ENCODE measurements at regions not wholly inside any gene's neighbourhood (a gene's known extent, or its start where the extent isn't known, plus 50 kb on each side); places are given as distances from the start of the nearest gene placed in this dataset.
"Not testable (repeated sequence)": the region's sequence is repeated elsewhere in the genome, so short reads cannot be mapped to it uniquely, and the experiment has no call there.

- POLR2A ChIA-PET: no interaction called here
- Mint-ChIP-seq H3K27ac (no peak overlapping the region), H3K36me3 (ENCODE audit: low read depth) (no peaks in the 10 kb centered on the region), H3K4me1 (no peaks in the 10 kb centered on the region), H3K4me3 (no peak overlapping the region), H3K27me3 (no peaks in the 10 kb centered on the region), H3K9me3 (ENCODE audit: low read depth) (no peaks in the 10 kb centered on the region)
- CTCF ChIA-PET: no interaction called here
- intact Hi-C loops (cut with DNase I, micrococcal nuclease): no loop called here
- no peak for DNase-seq
- ATAC-seq: no peak
Observed at GRCh38 chr18:57951999-57952774, 91.8 kb upstream of the NEDD4L start.

- ATAC-seq (no peak), DNase-seq (no peak)
- ChIA-PET CTCF (interaction anchor here (0.8 kb wide), 1 partner anchor 214 kb away, joined by 3 read pairs; no protein-coding TSS in a partner anchor), POLR2A (no interaction called here)
- intact Hi-C loops (cut with DNase I, micrococcal nuclease): no loop called here
- Mint-ChIP-seq H3K27ac (no peak overlapping the region), H3K4me3 (no peak overlapping the region), H3K9me3 (ENCODE audit: low read depth) (no peaks in the 10 kb centered on the region), H3K4me1 (no peaks in the 10 kb centered on the region), H3K27me3 (no peaks in the 10 kb centered on the region), H3K36me3 (ENCODE audit: low read depth) (no peaks in the 10 kb centered on the region)
Observed at GRCh38 chr18:57951117-57951796, 92.8 kb upstream of the NEDD4L start.

GRCh38 chr18:57950542-57950941, 93.5 kb upstream of the NEDD4L start:
- ATAC-seq: no peak
- Mint-ChIP-seq H3K4me1 (no peaks in the 10 kb centered on the region), H3K27me3 (no peaks in the 10 kb centered on the region), H3K9me3 (ENCODE audit: low read depth) (no peaks in the 10 kb centered on the region), H3K4me3 (no peak overlapping the region), H3K27ac (no peak overlapping the region), H3K36me3 (ENCODE audit: low read depth) (no peaks in the 10 kb centered on the region)
- CTCF ChIA-PET: interaction anchor here (0.8 kb wide), 1 partner anchor 215 kb away, joined by 3 read pairs; no protein-coding TSS in a partner anchor
- POLR2A ChIA-PET: no interaction called here
- intact Hi-C loops (cut with DNase I, micrococcal nuclease): no loop called here
- DNase-seq: no peak

GRCh38 chr18:57949335-57949734, 94.7 kb upstream of the NEDD4L start:
- CTCF ChIA-PET: interaction anchor here (0.7 kb wide), 1 partner anchor 21 kb away, joined by 3 read pairs; no protein-coding TSS in a partner anchor
- POLR2A ChIA-PET; H3K27ac Mint-ChIP-seq; intact Hi-C loops (cut with DNase I, micrococcal nuclease); H3K9me3 Mint-ChIP-seq (ENCODE audit: low read depth); DNase-seq; H3K36me3 Mint-ChIP-seq (ENCODE audit: low read depth); H3K27me3 Mint-ChIP-seq; H3K4me3 Mint-ChIP-seq; ATAC-seq; H3K4me1 Mint-ChIP-seq: not testable (repeated sequence)

GRCh38 chr18:57947117-57947516, 96.9 kb upstream of the NEDD4L start:
- H3K27me3 Mint-ChIP-seq: peaks cover 7% of the 10 kb centered on the region
- DNase-seq (no peak), ATAC-seq (no peak)
- POLR2A ChIA-PET: no interaction called here
- no peak overlapping the region for H3K27ac Mint-ChIP-seq
- no peaks in the 10 kb centered on the region for H3K9me3 Mint-ChIP-seq (ENCODE audit: low read depth)
- H3K4me1 Mint-ChIP-seq: no peaks in the 10 kb centered on the region
- no peak overlapping the region for H3K4me3 Mint-ChIP-seq
- intact Hi-C loops (cut with DNase I, micrococcal nuclease): no loop called here
- H3K36me3 Mint-ChIP-seq (ENCODE audit: low read depth): no peaks in the 10 kb centered on the region
- CTCF ChIA-PET: interaction anchor here (0.6 kb wide), 1 partner anchor 369 kb away, joined by 3 read pairs; no protein-coding TSS in a partner anchor

GRCh38 chr18:57943723-57944122, 100.3 kb upstream of the NEDD4L start:
- Mint-ChIP-seq H3K9me3 (ENCODE audit: low read depth) (no peaks in the 10 kb centered on the region), H3K27me3 (peaks cover 13% of the 10 kb centered on the region), H3K27ac (no peak overlapping the region), H3K4me1 (no peaks in the 10 kb centered on the region), H3K36me3 (ENCODE audit: low read depth) (no peaks in the 10 kb centered on the region), H3K4me3 (no peak overlapping the region)
- DNase-seq (no peak), ATAC-seq (no peak)
- ChIA-PET POLR2A (no interaction called here), CTCF (no interaction called here)
- intact Hi-C loops (cut with DNase I, micrococcal nuclease): no loop called here

GRCh38 chr18:57942493-57942892, 101.5 kb upstream of the NEDD4L start:
- Mint-ChIP-seq H3K4me3 (no peak overlapping the region), H3K4me1 (no peaks in the 10 kb centered on the region), H3K27ac (no peak overlapping the region), H3K36me3 (ENCODE audit: low read depth) (no peaks in the 10 kb centered on the region), H3K27me3 (peaks cover 20% of the 10 kb centered on the region), H3K9me3 (ENCODE audit: low read depth) (no peaks in the 10 kb centered on the region)
- intact Hi-C loops (cut with DNase I, micrococcal nuclease): no loop called here
- POLR2A ChIA-PET: no interaction called here
- ATAC-seq: no peak
- CTCF ChIA-PET: interaction anchor here (0.6 kb wide), 1 partner anchor 87 kb away, joined by 3 read pairs; no protein-coding TSS in a partner anchor
- DNase-seq: no peak

GRCh38 chr18:57941841-57942489, 102.1 kb upstream of the NEDD4L start:
- no peak for DNase-seq
- ChIA-PET POLR2A (no interaction called here), CTCF (interaction anchor here (0.5 to 0.6 kb wide), 2 partner anchors 36 to 88 kb away, joined by 3 read pairs; no protein-coding TSS in a partner anchor)
- Mint-ChIP-seq H3K27ac (no peak overlapping the region), H3K4me1 (no peaks in the 10 kb centered on the region), H3K9me3 (ENCODE audit: low read depth) (no peaks in the 10 kb centered on the region), H3K27me3 (peaks cover 20% of the 10 kb centered on the region), H3K36me3 (ENCODE audit: low read depth) (no peaks in the 10 kb centered on the region), H3K4me3 (no peak overlapping the region)
- ATAC-seq: no peak
- intact Hi-C loops (cut with DNase I, micrococcal nuclease): no loop called here

- CTCF ChIA-PET: no interaction called here
- no peak overlapping the region for H3K4me3 Mint-ChIP-seq
- intact Hi-C loops (cut with DNase I, micrococcal nuclease): no loop called here
- H3K27ac Mint-ChIP-seq: no peak overlapping the region
- H3K9me3 Mint-ChIP-seq (ENCODE audit: low read depth): no peaks in the 10 kb centered on the region
- H3K4me1 Mint-ChIP-seq: no peaks in the 10 kb centered on the region
- POLR2A ChIA-PET: no interaction called here
- ATAC-seq (no peak), DNase-seq (no peak)
- H3K36me3 Mint-ChIP-seq (ENCODE audit: low read depth): no peaks in the 10 kb centered on the region
- H3K27me3 Mint-ChIP-seq: peaks cover 20% of the 10 kb centered on the region
Observed at GRCh38 chr18:57940166-57940660, 103.8 kb upstream of the NEDD4L start.

- ATAC-seq; H3K4me1 Mint-ChIP-seq; CTCF ChIA-PET; H3K27me3 Mint-ChIP-seq; POLR2A ChIA-PET; H3K9me3 Mint-ChIP-seq (ENCODE audit: low read depth); H3K4me3 Mint-ChIP-seq; H3K36me3 Mint-ChIP-seq (ENCODE audit: low read depth); intact Hi-C loops (cut with DNase I, micrococcal nuclease); DNase-seq; H3K27ac Mint-ChIP-seq: not testable (repeated sequence)
Observed at GRCh38 chr18:57934375-57934774, 109.7 kb upstream of the NEDD4L start.

GRCh38 chr18:57931038-57931437, 113.0 kb upstream of the NEDD4L start:
- CTCF ChIA-PET: interaction anchor here (1.1 kb wide), 1 partner anchor 19 kb away, joined by 4 read pairs; no protein-coding TSS in a partner anchor

More at GRCh38 chr18:57931038-57931437, 113.0 kb upstream of the NEDD4L start:
- intact Hi-C loops (cut with DNase I, micrococcal nuclease): no loop called here
- DNase-seq: no peak
- no peak for ATAC-seq
- Mint-ChIP-seq H3K27ac (no peak overlapping the region), H3K4me3 (no peak overlapping the region), H3K27me3 (no peaks in the 10 kb centered on the region), H3K4me1 (no peaks in the 10 kb centered on the region), H3K36me3 (ENCODE audit: low read depth) (no peaks in the 10 kb centered on the region), H3K9me3 (ENCODE audit: low read depth) (peaks cover 6% of the 10 kb centered on the region)
- POLR2A ChIA-PET: no interaction called here
